SK-N-SH (cell line): ENCODE measurements at regions not wholly inside any gene's neighbourhood (a gene's known extent, or its start where the extent isn't known, plus 50 kb on each side); places are given as distances from the start of the nearest gene placed in this dataset.

Source experiments
- CTCF ChIA-PET: fragments of 300-600, 350-600 bp; formaldehyde crosslinking; extraction: SDS; loops from one replicate; lab custom pipeline; 2021; lab: Yijun Ruan, JAX
- POLR2A ChIA-PET: fragments of 350-600 bp; sonication (Branson Sonifier 250); formaldehyde crosslinking; extraction: SDS; loops from one replicate; lab custom pipeline; 2020; ENCODE audit warnings: antibody characterized with exemption, inconsistent platforms; lab: Yijun Ruan, JAX
- DNase-seq: peaks from one replicate; pipeline ENCODE4 v3.0.0; 2012
- H2AFZ ChIP-seq: fragments of 200-600 bp; sonication (generic); 2 replicates; pipeline ENCODE4 v1.8.1; 2016; ENCODE audit warnings: antibody characterized with exemption, mild to moderate bottlenecking, low read depth
- H3F3A ChIP-seq: fragments of 200-600 bp; sonication (generic); replicated peaks from 2 replicates; pipeline ENCODE3; 2016; ENCODE audit warnings: antibody characterized with exemption, mild to moderate bottlenecking; ENCODE audit not compliant: insufficient read depth
- H3K27ac ChIP-seq, 2 experiments: fragments of 200-500 bp in 1 of 2; fragments of 200-600 bp in 1 of 2; sonication (Bioruptor generic) in 1 of 2; sonication (generic), shearing (Covaris generic) in 1 of 2; 2 replicates each; pipeline versions ENCODE4 v1.5.1 to v1.6.1; 2014 to 2016; ENCODE audit warnings: low read depth in 2 of 2, inconsistent platforms in 1 of 2, low read length in 1 of 2, mild to moderate bottlenecking in 1 of 2, mixed read lengths in 1 of 2
- H3K27me3 ChIP-seq: fragments of 200-600 bp; sonication (generic), shearing (Covaris generic); 2 replicates; pipeline ENCODE4 v1.6.1; 2016; ENCODE audit warnings: mixed run types; ENCODE audit not compliant: insufficient read depth
- H3K36me3 ChIP-seq, 2 experiments: fragments of 200-500 bp in 1 of 2; fragments of 200-600 bp in 1 of 2; sonication (Bioruptor generic) in 1 of 2; sonication (generic) in 1 of 2; replicated peaks in 1 of 2; 2 replicates each; pipeline versions ENCODE3 to v1.5.1; 2014 to 2016; ENCODE audit warnings: low read length in 1 of 2, mild to moderate bottlenecking in 1 of 2; ENCODE audit not compliant: insufficient read depth in 2 of 2, control insufficient read depth in 1 of 2
- H3K4me1 ChIP-seq, 2 experiments: fragments of 200-500 bp in 1 of 2; fragments of 200-600 bp in 1 of 2; sonication (Bioruptor generic) in 1 of 2; sonication (generic), shearing (Covaris generic) in 1 of 2; 2 replicates each; pipeline versions ENCODE4 v1.5.1 to v1.6.1; 2014 to 2016; ENCODE audit warnings: low read depth in 1 of 2, low read length in 1 of 2, mixed run types in 1 of 2; ENCODE audit not compliant: insufficient read depth in 2 of 2, control insufficient read depth in 1 of 2
- H3K4me2 ChIP-seq: fragments of 200-600 bp; sonication (generic), shearing (Covaris generic); 2 replicates; pipeline ENCODE4 v1.6.1; 2017; ENCODE audit warnings: mixed run types
- H3K4me3 ChIP-seq, 2 experiments: fragments of 200-500 bp in 1 of 2; fragments of 200-600 bp in 1 of 2; sonication (Bioruptor generic) in 1 of 2; sonication (generic), shearing (Covaris generic) in 1 of 2; 2 replicates each; pipeline versions ENCODE4 v1.5.1 to v1.8.1; 2014 to 2016; ENCODE audit warnings: low read depth in 2 of 2, inconsistent platforms in 1 of 2, low read length in 1 of 2, mild to moderate bottlenecking in 1 of 2, mixed read lengths in 1 of 2, moderate library complexity in 1 of 2
- H3K79me2 ChIP-seq: fragments of 200-600 bp; sonication (generic); 2 replicates; pipeline ENCODE4 v1.8.1; 2017; ENCODE audit warnings: mild to moderate bottlenecking; ENCODE audit not compliant: insufficient read depth
- H3K9ac ChIP-seq: fragments of 200-600 bp; sonication (generic); 2 replicates; pipeline ENCODE4 v1.6.1; 2017; ENCODE audit warnings: mixed run types
- H3K9me2 ChIP-seq: fragments of 200-600 bp; sonication (generic); 2 replicates; pipeline ENCODE4 v1.6.1; 2017; ENCODE audit warnings: mixed run types
- H3K9me3 ChIP-seq: fragments of 200-600 bp; sonication (generic); 2 replicates; pipeline ENCODE4 v1.6.1; 2017; ENCODE audit warnings: mixed run types, mild to moderate bottlenecking, moderate library complexity
- H4K20me1 ChIP-seq: fragments of 200-600 bp; sonication (generic); 2 replicates; pipeline ENCODE4 v1.6.1; 2017; ENCODE audit warnings: mild to moderate bottlenecking, mixed run types; ENCODE audit not compliant: insufficient read depth
- CHD2 ChIP-seq: fragments of 150-350 bp; IDR thresholded peaks from 2 replicates; pipeline ENCODE4 v1.6.1; 2018; ENCODE audit warnings: low read length; ENCODE audit not compliant: partially characterized antibody
- ELF1 ChIP-seq: IDR thresholded peaks from 2 replicates; pipeline ENCODE4 v1.4.0; 2012
- EP300 ChIP-seq, 2 experiments: IDR thresholded peaks; 2 replicates each; pipeline versions ENCODE4 v1.4.0 to v1.6.1; 2012; ENCODE audit warnings: borderline replicate concordance in 1 of 2, low read depth in 1 of 2, low read length in 1 of 2
- EZH2phosphoT487 ChIP-seq: fragments of 200-600 bp; sonication (generic); IDR thresholded peaks from 2 replicates; pipeline ENCODE4 v1.6.1; 2017; ENCODE audit warnings: low read depth, mixed run types, mild to moderate bottlenecking, antibody characterized with exemption, moderate library complexity, borderline replicate concordance
- FOXJ3 ChIP-seq: sonication (generic); formaldehyde crosslinking; IDR thresholded peaks from 2 replicates; pipeline ENCODE4 v1.5.1; 2020; ENCODE audit warnings: mild to moderate bottlenecking, missing genetic modification reagents
- FOXM1 ChIP-seq: IDR thresholded peaks from 2 replicates; pipeline ENCODE4 v1.4.0; 2012; ENCODE audit warnings: low read depth, mild to moderate bottlenecking
- GABPA ChIP-seq: IDR thresholded peaks from 2 replicates; pipeline ENCODE4 v1.4.0; 2012; ENCODE audit warnings: low read depth, mild to moderate bottlenecking
- JUND ChIP-seq: IDR thresholded peaks from 2 replicates; pipeline ENCODE4 v1.4.0; 2012
- MEF2A ChIP-seq: IDR thresholded peaks from 2 replicates; pipeline ENCODE4 v1.4.0; 2012; ENCODE audit warnings: low read depth, borderline replicate concordance
- NFIC ChIP-seq: IDR thresholded peaks from 2 replicates; pipeline ENCODE4 v1.4.0; 2012; ENCODE audit warnings: borderline replicate concordance
- POLR2AphosphoS5 ChIP-seq: IDR thresholded peaks from 2 replicates; pipeline ENCODE4 v1.6.1; 2012; ENCODE audit warnings: low read depth, low read length
- RFX5 ChIP-seq: IDR thresholded peaks from 2 replicates; pipeline ENCODE4 v1.6.1; 2012; ENCODE audit warnings: mild to moderate bottlenecking, improper control_type of control experiment, low read length
- SMC3 ChIP-seq: IDR thresholded peaks from 2 replicates; pipeline ENCODE4 v1.6.1; 2012; ENCODE audit warnings: low read depth, low read length, improper control_type of control experiment
- TEAD4 ChIP-seq: IDR thresholded peaks from 2 replicates; pipeline ENCODE4 v1.4.0; 2012; ENCODE audit warnings: mild to moderate bottlenecking, borderline replicate concordance; ENCODE audit not compliant: insufficient read depth
- USF1 ChIP-seq: IDR thresholded peaks from 2 replicates; pipeline ENCODE4 v1.4.0; 2012; ENCODE audit warnings: low read depth, borderline replicate concordance
- YY1 ChIP-seq: IDR thresholded peaks from 2 replicates; pipeline ENCODE4 v1.4.0; 2012; ENCODE audit warnings: low read depth, mild to moderate bottlenecking
- WGBS: methylation state at CpG from one replicate; pipeline ENCODE4 v1.1.6; 2017; ENCODE audit warnings: low lambda C conversion rate; 5-methylcytosine and 5-hydroxymethylcytosine counted together
- TF ChIP-seq, protein P1 (sequence below): IDR thresholded peaks from 2 replicates; pipeline ENCODE4 v1.6.1; 2012; ENCODE audit warnings: mild to moderate bottlenecking, low read depth, low read length, moderate library complexity
- TF ChIP-seq, protein P2 (sequence below): fragments of 200-600 bp; sonication (generic); IDR thresholded peaks from 2 replicates; pipeline ENCODE4 v1.6.1; 2017; ENCODE audit warnings: antibody characterized with exemption, mild to moderate bottlenecking, moderate library complexity
- TF ChIP-seq, protein P3 (sequence below): IDR thresholded peaks from 2 replicates; pipeline ENCODE4 v1.4.0; 2012; ENCODE audit warnings: low read depth
- TF ChIP-seq, protein P4 (sequence below): fragments of 150-350 bp; IDR thresholded peaks from 2 replicates; pipeline ENCODE4 v1.6.1; 2016; ENCODE audit warnings: mild to moderate bottlenecking, low read depth, low read length

GRCh38 chr6:137286916-137287315, 67.7 kb upstream of the IFNGR1 start:
- H4K20me1 ChIP-seq: no peaks in the 10 kb centered on the region

DNA sequence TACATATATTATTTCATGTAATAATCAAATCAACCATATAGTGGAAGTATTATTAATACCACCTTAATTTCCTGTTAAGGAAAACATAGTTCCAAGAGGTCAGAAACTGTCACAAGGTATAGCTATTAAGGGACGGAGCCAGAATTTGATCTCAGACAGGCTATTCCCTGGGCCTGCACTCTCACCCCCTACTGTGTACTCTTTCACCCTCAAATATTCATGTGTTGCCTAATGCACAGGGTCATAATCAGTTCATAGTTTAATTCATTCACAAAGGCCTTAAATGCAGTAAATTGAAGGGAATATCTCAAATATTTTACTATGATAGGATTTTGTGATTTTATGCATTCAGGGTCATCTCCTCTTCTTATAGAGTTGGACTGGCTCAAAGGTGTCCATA, 67.2 kb upstream of the IFNGR1 start:
- ChIA-PET CTCF (interaction anchor here (2.2 kb wide), 1 partner anchor 28 kb away, joined by 7 read pairs; no protein-coding TSS in a partner anchor), POLR2A (no interaction called here)
- H3K27me3 ChIP-seq: no peaks in the 10 kb centered on the region; the same call in 1 of the 2 replicates
- H3K27ac ChIP-seq: no peak overlapping the region
- WGBS: 29% methylated on average over 1 of the region's 1 CpG
- H3K9me2 ChIP-seq: no peaks in the 10 kb centered on the region
- H2AFZ ChIP-seq: no peak overlapping the region
- H3K79me2 ChIP-seq: no peaks in the 10 kb centered on the region
- no peak for DNase-seq
- H3K4me2 ChIP-seq: no peak overlapping the region
- no peaks in the 10 kb centered on the region for H3K36me3 ChIP-seq
- no peaks in the 10 kb centered on the region for H3K9me3 ChIP-seq
- H3K4me3 ChIP-seq: no peak overlapping the region
- no peak overlapping the region for H3K9ac ChIP-seq
- no peaks in the 10 kb centered on the region for H3K4me1 ChIP-seq
- no peaks in the 10 kb centered on the region for H3F3A ChIP-seq
- no peaks in the 10 kb centered on the region for H4K20me1 ChIP-seq
- TF ChIP-seq NFIC (no peak), USF1 (no peak), YY1 (no peak), CHD2 (no peak), RFX5 (no peak), POLR2AphosphoS5 (no peak), MEF2A (no peak), GABPA (no peak), FOXJ3 (CRISPR knock-in tag) (no peak), EP300 (IDR thresholded peaks at IDR 0.05; ENCODE audit: borderline replicate concordance in 1 of 2, low read depth in 1 of 2, low read length in 1 of 2) (no peak)
- TF ChIP-seq, protein P1, sequence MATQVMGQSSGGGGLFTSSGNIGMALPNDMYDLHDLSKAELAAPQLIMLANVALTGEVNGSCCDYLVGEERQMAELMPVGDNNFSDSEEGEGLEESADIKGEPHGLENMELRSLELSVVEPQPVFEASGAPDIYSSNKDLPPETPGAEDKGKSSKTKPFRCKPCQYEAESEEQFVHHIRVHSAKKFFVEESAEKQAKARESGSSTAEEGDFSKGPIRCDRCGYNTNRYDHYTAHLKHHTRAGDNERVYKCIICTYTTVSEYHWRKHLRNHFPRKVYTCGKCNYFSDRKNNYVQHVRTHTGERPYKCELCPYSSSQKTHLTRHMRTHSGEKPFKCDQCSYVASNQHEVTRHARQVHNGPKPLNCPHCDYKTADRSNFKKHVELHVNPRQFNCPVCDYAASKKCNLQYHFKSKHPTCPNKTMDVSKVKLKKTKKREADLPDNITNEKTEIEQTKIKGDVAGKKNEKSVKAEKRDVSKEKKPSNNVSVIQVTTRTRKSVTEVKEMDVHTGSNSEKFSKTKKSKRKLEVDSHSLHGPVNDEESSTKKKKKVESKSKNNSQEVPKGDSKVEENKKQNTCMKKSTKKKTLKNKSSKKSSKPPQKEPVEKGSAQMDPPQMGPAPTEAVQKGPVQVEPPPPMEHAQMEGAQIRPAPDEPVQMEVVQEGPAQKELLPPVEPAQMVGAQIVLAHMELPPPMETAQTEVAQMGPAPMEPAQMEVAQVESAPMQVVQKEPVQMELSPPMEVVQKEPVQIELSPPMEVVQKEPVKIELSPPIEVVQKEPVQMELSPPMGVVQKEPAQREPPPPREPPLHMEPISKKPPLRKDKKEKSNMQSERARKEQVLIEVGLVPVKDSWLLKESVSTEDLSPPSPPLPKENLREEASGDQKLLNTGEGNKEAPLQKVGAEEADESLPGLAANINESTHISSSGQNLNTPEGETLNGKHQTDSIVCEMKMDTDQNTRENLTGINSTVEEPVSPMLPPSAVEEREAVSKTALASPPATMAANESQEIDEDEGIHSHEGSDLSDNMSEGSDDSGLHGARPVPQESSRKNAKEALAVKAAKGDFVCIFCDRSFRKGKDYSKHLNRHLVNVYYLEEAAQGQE: no peak
- TF ChIP-seq, protein P2, sequence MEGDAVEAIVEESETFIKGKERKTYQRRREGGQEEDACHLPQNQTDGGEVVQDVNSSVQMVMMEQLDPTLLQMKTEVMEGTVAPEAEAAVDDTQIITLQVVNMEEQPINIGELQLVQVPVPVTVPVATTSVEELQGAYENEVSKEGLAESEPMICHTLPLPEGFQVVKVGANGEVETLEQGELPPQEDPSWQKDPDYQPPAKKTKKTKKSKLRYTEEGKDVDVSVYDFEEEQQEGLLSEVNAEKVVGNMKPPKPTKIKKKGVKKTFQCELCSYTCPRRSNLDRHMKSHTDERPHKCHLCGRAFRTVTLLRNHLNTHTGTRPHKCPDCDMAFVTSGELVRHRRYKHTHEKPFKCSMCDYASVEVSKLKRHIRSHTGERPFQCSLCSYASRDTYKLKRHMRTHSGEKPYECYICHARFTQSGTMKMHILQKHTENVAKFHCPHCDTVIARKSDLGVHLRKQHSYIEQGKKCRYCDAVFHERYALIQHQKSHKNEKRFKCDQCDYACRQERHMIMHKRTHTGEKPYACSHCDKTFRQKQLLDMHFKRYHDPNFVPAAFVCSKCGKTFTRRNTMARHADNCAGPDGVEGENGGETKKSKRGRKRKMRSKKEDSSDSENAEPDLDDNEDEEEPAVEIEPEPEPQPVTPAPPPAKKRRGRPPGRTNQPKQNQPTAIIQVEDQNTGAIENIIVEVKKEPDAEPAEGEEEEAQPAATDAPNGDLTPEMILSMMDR: no peak

More at GRCh38 chr6:137286916-137287315, 67.7 kb upstream of the IFNGR1 start:
- WGBS: 25% methylated on average over 1 of the region's 1 CpG
- no peaks in the 10 kb centered on the region; the same call in 1 of the 2 replicates for H3K27me3 ChIP-seq
- no peaks in the 10 kb centered on the region for H3K9me3 ChIP-seq
- CTCF ChIA-PET: interaction anchor here (1.2 to 2.2 kb wide), 2 partner anchors 15 to 27 kb away, joined by 3 to 7 read pairs; no protein-coding TSS in a partner anchor
- no peak overlapping the region for H2AFZ ChIP-seq
- no peak for DNase-seq
- H3K9ac ChIP-seq: no peak overlapping the region
- no peaks in the 10 kb centered on the region for H3F3A ChIP-seq
- no peaks in the 10 kb centered on the region for H3K36me3 ChIP-seq
- no peak overlapping the region for H3K27ac ChIP-seq
- H3K9me2 ChIP-seq: no peaks in the 10 kb centered on the region
- TF ChIP-seq EP300 (IDR thresholded peaks at IDR 0.05; ENCODE audit: borderline replicate concordance in 1 of 2, low read depth in 1 of 2, low read length in 1 of 2) (no peak), SMC3 (no peak), POLR2AphosphoS5 (no peak), USF1 (no peak), TEAD4 (no peak), JUND (no peak), YY1 (no peak), FOXM1 (no peak), RFX5 (no peak), EZH2phosphoT487 (no peak), ELF1 (no peak)
- TF ChIP-seq, protein P3, sequence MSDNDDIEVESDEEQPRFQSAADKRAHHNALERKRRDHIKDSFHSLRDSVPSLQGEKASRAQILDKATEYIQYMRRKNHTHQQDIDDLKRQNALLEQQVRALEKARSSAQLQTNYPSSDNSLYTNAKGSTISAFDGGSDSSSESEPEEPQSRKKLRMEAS: no peak
- TF ChIP-seq, protein P4, sequence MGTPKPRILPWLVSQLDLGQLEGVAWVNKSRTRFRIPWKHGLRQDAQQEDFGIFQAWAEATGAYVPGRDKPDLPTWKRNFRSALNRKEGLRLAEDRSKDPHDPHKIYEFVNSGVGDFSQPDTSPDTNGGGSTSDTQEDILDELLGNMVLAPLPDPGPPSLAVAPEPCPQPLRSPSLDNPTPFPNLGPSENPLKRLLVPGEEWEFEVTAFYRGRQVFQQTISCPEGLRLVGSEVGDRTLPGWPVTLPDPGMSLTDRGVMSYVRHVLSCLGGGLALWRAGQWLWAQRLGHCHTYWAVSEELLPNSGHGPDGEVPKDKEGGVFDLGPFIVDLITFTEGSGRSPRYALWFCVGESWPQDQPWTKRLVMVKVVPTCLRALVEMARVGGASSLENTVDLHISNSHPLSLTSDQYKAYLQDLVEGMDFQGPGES: no peak
- TF ChIP-seq, all 33 proteins: peak for 0
- Histone ChIP-seq H3K4me1 (no peaks in the 10 kb centered on the region), H3K4me3 (no peak overlapping the region), H3K4me2 (no peak overlapping the region), H3K79me2 (no peaks in the 10 kb centered on the region)
- POLR2A ChIA-PET: no interaction called here
